NCI-H460 (cell line): ENCODE measurements at regions not wholly inside any gene's neighbourhood (a gene's known extent, or its start where the extent isn't known, plus 50 kb on each side); places are given as distances from the start of the nearest gene placed in this dataset.
"Not testable (repeated sequence)": the region's sequence is repeated elsewhere in the genome, so short reads cannot be mapped to it uniquely, and the experiment has no call there.

Source experiments
- DNase-seq: peaks from one replicate; pipeline ENCODE4 v3.0.0-alpha.2; 2016; ENCODE audit warnings: low read depth; ENCODE audit errors: extremely low read depth

DNA sequence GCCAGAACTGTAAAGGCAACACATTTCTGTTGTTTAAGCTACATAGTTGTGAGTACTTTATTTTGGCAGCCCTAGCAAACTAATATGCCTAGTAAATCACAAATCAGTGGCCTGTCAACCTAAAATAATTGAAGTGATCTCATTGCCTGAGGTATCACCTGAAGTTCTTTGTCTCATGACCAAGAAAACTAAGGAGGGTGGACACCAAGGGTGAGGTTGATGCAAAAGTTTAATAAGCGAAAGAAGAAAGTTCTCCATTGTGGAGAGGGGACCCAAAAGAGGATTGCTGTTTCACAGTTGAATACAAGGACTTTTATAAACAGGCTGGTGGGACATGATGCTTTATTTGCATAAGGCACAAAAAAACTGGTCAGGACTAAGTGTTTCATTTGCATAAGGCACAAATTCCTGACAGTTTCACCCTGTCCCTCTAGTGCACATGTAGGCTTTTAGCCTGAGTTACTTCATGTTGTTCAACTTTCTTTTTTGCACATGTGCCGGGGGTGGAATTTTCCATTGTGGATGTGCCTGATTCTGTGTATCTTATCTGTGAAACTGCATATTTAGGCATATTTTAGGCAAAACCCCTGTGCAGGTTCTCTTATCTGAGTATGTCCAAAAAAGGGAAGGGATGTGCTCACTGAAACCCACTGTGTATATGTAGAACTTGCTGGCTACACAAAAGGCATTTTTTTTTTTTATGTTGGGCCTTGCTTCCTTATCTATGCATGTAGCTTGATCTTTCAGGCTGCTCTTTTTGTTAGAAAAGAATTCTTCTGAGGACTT, 108.6 kb upstream of the RAI14 start:
- DNase-seq, result no peak

DNA sequence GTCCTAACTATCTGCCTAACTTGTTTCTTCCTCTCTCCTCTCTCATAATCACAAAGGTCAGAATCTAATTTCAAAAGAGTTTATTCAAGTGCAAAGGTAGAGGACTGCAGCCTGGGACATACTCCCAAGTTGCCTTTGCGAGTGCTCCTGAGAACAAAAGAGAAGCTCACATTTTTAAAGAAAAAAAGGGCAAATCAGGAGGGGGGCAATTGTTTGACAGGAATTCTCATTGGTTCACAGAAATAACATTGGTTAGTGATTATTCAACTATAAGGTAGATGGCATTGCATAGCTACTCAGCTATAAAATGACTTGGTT, 108.1 kb upstream of the RAI14 start:
- no peak for DNase-seq

DNA sequence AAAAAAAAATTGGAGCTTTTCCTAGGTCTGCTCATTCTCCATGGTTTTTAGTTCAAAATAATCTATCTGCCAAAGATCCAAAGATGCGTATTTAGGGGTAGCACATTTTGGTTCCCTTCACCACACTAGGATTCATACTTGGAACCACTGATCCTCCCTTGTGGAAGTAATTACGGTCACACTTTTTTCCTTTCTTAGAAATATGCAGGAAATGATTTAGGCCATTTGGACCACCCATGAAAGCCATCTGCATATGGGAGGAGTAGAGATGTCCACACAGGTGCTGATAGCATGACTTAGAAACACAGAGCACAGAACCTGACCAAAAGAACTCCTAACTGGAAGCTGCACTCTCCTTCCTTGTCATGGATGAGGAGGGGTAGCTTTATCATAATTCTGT, 105.9 kb upstream of the RAI14 start:
- no peak for DNase-seq

DNA sequence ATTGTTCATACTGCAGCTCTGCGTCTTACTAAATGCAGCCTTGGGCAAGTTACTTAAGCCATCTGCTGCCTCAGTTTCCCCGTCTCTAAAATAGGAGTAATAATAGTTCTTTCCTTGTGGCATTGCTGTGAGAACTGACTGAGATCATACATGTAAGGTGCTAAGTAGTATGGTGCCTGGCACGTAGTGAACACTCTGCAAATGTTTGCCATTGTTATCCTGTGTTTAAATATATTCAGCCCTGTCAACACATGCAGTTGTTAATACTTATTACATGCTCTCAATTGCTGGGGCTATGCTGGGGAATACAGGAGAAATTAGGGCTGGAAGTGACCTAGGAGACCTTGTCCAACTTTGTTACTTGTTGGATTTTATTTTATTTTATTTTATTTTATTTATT, 105.2 kb upstream of the RAI14 start:
- DNase-seq, result no peak

DNA sequence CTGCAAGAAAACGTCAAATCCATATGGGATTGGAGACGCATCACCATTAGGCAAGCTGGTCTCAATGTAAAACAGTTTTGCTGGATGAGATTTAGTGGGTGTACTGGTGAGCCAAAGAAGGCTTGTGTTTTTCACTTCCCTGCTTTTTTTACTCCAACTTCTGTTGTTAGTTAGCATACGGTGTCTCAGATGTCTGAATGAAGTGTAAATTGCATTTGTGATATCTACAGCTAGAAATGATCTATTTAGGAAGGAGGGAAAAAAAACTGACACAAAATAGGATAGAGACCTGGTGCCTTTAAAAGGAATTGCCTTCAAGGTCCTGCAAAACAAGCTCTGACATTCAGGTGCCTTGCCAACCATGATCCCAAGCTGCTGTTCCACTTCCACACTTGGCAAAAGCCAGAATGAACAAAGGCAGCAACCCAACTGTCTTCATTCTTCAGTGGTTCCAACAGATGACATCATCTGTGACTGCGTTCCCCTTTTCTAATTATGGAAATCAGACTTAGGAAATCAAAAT, 104.2 kb upstream of the RAI14 start:
- DNase-seq, result no peak

DNA sequence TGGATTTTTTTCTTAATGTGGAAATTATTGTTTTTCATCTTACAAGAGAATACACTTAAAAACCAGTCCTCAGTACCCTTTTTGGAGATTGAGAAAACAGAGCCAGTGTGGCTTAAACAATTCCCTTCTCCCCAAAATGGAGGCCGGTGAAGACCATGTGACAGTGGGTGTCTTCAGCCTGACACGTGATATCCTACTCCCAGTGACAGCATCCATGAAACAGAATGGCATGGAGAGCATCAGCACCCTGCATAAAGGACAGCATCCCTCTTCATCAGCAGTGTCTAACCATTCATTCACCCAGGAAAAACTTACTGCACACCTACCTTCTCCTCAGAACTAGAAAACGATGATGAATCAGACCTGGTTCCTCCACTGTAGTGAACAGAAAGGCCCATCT, 103.4 kb upstream of the RAI14 start:
- DNase-seq, result no peak

DNA sequence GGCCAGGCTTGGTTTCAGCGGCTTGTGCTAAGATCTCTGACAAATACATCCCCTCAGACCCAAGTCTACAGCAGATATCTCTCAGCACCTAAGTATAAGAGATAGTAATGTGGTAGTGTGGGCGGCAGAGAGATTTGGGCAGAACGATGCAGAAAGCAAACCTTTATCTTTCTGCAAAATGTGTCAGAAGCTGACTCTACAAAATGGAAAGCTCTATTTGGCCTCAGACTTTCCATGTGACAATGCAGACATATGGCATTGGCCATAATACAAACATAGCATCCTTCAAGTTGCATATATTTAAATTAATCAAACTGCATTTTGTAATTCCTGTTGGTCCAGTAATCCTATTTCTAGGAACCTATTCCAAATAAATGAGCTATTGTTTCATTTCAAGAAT, 102.5 kb upstream of the RAI14 start:
- no peak for DNase-seq

DNA sequence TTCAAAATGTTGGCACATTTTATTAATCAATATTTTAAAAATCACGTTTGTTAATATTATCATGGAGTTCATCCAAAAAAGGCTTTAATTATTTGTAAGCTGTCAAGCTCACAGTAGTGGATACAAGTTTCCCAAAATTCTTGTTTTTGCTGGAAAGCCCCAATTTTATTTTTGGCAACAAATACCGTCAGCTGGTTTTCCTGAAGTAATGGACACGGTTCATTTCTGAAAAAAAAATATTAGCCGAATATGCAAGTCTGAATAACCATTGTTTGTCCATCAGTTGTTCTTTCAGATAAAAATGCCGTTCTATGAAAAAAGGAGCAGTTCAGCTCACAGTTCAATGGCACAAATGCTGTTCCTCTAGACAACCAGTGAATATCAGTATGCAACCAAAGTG, 101.5 kb upstream of the RAI14 start:
- DNase-seq, result no peak

DNA sequence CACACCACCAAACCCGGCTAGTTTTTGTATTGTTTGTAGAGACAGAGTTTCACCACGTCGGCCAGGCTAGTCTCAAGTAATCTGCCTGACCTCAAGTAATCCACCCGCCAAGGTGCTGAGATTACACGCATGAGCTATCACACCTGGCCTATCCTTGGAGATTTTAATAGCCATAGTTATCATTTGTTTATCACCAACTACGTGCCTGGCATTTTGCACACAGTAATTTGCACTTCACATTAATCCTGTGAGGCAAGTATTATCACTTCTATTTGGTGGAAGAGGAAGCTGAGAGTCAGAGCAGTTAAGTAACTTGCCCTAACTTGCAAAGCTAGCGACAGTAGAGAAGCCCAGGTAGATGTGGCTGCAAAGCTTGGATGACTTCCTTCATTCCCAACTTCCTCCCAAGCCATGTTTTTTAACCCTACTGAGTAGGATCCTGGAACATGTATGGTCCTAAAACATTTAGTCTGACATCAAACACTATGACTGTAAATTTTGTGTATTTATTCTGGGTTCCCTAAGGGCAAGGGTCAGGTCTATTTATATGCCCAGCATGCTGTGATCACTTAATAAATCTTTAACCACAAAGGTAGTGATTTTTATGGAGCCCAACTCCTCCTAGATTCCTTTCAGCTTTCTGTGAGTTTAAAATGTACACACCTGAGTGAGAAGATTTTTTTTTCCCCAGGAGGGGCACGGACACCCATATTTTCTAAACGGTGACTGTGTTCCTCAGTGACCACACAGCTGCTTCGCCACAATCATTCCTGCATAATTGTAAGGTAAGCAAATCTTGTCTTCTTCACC, 100.2 kb upstream of the RAI14 start:
- DNase-seq, result no peak

DNA sequence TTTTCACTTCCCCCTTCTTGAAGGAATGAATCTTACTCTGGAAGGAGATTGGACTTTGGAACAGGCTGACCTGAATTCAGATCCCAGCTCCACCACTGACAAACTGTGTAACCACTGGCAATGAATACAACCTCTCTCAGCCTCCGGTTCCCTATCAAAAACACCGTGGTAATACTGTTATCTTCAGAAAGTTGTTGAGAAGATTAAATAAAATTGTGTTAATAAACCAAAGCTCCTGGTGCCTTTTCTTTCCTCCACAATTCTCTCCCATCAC, 99.7 kb upstream of the RAI14 start:
- DNase-seq, result no peak

DNA sequence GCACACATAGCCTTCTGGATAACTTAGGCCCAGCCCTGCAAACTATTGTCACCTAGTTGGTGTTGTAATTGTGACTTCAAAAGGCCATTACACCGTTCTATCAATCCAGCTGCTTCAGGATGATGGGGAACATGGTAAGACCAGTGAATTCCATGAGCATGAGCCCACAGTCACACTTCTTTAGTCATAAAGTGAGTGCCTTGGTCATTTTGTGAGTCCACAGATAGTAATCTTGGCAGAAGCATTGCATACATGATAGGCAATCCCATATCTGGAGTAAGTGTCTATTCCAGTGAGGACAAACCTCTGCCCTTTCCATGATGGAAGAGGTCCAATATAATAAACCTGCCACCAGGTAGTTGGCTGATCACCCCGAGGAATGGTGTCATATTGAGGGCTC, 94.5 kb upstream of the RAI14 start:
- DNase-seq, result not testable (repeated sequence)

DNA sequence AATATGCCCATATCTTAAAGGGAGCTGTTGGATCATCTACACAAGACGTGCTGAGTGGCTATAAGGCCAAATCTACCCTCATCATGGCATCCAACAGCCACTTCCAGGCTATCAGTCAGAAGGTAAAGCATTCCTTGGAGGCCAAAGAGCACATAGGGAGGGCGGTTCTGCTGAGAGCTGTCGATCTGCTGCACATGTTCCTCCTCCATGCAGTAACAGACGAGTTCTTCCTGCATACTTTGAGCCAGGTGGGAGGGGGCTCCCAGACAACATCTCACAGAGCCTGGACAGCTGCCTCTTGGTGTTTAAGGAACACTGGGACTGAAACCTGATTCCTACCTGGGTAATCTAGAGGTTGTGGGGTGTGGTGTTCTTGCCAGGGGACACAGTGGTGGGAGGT, 93.3 kb upstream of the RAI14 start:
- DNase-seq, result no peak

DNA sequence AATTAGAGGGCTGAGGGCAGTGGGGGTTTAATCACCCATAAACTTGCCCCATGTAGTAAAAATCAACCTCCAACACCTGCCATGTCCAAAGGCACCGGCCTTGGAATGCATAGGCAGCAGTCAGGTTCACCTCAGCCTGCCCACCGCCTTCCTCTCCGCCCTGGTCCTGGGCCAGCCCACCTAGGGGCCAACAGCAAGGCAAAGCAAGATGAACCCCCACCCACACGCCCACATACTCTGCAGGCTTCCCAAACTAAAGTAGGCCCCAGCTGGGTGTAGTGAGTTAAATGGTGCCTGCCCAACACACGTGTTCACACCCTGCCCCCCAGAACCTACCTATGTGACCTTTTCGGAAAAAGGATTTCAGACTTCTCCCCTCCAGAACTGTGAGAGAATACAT, 92.9 kb upstream of the RAI14 start:
- DNase-seq, result no peak

DNA sequence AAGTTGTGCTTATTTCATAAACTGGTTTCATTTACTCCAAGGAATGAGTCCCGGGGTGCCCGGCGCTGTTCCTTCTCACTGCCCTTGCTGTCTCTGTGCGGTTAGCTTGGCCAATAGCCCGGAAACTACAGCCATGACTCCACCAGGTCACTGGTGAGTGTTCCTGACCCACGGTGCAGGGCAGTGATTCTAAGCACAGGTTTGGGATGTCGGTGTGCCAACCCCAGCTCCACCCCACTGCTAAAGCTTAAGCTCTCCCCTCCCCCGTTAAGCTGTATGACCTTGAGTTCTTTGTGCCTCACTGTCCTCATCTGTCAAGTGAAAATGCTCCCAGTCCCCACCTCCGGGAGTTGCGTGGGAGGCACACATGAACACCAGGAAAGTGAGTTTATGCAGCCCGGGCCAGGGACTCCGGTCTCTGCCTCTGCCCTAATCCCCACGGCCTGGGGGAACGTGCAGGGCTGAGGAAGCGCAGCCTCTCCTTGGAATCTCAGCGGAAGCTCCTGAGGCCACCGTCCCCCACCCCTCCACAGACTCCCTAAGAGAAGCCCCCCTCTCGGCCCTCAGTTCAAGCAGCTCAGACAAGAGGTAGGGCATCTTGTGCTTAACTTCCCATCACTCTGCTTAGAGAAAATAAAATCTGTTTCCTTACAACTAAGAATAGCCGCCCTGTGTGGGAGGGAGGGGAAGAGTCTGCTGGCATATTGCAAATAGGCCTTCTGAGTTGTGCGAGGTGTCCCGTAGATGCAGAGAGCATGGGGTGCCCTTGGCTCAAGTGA, 92.0 kb upstream of the RAI14 start:
- DNase-seq, result no peak

DNA sequence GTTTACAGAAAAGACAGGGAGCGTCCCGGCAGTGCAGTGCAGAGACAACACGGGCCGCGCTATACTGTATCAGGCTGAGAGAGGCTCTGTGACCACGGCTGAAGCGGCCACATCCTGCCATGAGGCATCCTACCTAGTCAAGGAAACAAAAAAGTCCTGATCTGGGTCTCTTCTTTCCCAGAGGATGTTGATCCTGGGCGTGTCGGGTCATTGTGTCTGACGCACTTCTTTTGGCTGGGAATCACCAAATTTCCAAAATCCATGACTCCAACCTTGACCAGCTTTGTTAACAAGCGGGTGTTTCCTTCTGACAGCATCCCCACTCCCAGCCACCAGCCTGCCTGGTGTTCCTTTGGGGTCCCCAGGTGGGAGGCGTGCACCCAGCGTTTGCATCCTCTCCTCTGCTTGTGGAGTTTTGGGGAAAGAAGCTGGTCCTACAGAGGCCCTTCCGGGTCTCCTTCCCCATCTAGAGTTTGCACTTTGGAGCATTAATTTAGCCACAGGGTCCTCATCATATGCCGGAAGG, 91.4 kb upstream of the RAI14 start:
- no peak for DNase-seq

DNA sequence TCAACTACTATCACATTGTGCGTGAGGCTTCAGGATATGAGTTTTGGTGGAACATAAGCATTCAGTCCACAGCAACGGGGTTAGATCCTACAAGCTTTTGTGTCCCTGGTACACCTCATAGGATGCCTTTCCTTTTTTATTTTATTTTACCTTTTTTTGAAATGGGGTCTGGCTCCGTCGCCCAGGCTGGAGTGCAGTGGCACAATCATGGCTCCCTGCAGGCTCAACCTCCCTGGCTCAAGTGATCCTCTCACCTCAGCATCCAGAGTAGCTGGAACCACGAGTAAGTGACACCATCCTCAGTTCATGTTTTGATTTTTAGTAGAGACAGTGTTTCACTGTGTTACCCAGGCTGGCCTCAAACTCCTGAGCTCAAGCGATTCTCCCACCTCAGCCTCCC, 86.0 kb upstream of the RAI14 start:
- no peak for DNase-seq

DNA sequence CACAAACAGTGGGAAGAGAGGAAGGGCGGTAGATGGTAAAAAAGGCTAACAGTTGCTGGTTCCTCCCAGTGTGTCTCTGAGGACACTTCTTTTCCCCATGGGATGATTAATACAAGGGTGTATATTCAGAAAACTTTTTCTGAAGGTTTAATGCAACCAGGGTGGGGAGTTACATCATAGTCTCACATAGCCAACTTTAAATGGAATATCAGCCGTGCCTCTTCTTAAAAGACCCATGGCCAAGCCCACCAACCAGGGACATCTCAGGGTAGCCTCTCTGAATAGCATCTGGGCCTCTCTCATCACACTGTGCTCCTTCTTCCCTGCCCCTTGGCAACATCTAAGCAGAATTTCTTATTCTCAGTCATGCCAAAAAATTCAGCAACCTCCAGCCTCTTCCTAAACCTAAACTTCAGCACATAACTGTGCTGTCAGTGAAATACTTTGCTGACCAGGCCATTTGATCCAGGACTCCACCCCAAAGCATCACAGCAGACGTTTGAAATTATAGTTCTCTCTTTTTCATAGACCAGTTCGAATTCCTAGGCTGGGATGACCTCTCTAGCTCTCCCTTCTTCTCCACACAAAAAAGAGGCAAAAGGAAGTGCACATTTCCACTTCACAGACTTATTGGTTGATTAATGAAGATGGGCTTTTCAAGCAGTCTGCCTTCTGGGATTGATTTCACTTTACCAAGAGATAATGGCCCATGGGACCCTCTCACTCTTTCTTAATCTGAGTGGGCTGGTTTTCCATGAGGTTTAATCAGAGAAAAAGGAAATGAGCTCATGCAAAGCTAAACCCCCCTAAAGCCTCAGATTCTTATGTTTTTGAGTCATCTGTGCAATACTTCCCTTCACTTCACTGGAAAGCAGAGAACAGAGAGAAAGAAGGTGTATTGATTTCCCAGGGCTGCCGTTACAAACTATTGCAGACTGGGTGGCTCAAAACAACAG, 85.1 kb upstream of the RAI14 start:
- no peak for DNase-seq

DNA sequence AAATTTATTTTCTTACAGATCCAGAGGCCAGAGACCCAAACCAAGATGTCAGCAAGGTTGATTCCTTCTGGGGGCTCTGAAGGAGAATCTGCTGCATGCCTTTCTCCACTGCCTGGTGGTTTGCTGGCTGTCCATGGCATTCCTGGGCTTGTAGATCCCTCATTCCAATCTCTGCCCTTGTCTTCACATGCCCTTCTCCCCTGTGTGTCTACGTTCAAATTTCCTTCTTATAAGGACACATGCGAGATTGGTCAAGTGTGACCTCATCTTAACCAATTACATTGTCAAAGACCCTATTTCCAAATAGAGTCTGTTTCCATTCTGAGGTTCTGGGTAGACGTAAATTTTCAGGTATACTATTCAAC, 84.5 kb upstream of the RAI14 start:
- no peak for DNase-seq

DNA sequence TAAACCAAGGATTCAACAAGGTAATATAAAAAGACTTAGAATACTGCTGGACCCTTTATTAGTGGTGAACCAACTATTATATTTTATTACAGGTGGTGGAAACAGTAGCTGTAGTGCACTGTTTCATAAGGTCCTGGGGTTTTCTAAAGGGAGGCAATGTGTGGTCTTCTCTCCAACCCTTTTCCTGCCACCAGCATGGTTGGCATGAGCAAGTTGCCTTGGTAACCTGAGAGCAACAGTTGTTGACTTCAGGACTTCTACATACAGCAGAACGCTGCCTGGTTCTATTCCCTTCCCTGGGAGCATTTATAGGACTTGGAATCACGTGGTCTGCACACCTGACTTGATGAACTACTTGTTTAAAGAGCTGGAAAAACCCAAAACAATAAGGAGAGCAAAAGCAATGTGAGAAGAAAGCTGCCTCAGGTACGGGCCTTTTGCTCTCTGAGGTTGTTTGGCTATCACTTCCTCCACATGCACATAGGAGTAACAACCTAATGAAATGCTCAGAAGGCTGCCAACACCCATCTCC, 81.1 kb upstream of the RAI14 start:
- no peak for DNase-seq
